B cell (primary cell): ENCODE measurements at regions not wholly inside any gene's neighbourhood (a gene's known extent, or its start where the extent isn't known, plus 50 kb on each side); places are given as distances from the start of the nearest gene placed in this dataset.

Experiments used
- CTCF ChIP-seq: fragments of 200-600 bp; IDR thresholded peaks from one replicate; pipeline ENCODE4 v1.8.0; 2022; ENCODE audit warnings: antibody characterized with exemption, mild to moderate bottlenecking
- EZH2 ChIP-seq: IDR thresholded peaks from 2 replicates; pipeline ENCODE4 v1.6.1; 2012; ENCODE audit warnings: borderline replicate concordance, low read depth, mild to moderate bottlenecking, moderate library complexity, low read length; ENCODE audit not compliant: insufficient read depth, poor library complexity, severe bottlenecking

GRCh38 chr2:234632527-234633391, 135.9 kb upstream of the ARL4C start:
- TF ChIP-seq CTCF (no peak), EZH2 (no peak)
